ENCODE measurements at regions not wholly inside any gene's neighbourhood (a gene's known extent, or its start where the extent isn't known, plus 50 kb on each side); places are given as distances from the start of the nearest gene placed in this dataset.

GRCh38 chr11:119919656-119920055 lies 190.7 kb upstream of the NECTIN1 start:
- ATAC-seq (ENCODE audit: insufficient number of reproducible peaks, low FRiP score, low read depth) (no peak), DNase-seq (ENCODE audit: low spot score) (no peak)
- Histone ChIP-seq H3K9me3 (no peaks in the 10 kb centered on the region), H3K4me1 (ENCODE audit: control insufficient read depth in 1 of 2, low read depth in 2 of 2) (no peaks in the 10 kb centered on the region), H3K27me3 (replicated peaks; ENCODE audit: insufficient read depth) (no peaks in the 10 kb centered on the region), H3K36me3 (no peaks in the 10 kb centered on the region), H3K27ac (no peak overlapping the region), H3K4me3 (no peak overlapping the region)
- TF ChIP-seq, protein P1, sequence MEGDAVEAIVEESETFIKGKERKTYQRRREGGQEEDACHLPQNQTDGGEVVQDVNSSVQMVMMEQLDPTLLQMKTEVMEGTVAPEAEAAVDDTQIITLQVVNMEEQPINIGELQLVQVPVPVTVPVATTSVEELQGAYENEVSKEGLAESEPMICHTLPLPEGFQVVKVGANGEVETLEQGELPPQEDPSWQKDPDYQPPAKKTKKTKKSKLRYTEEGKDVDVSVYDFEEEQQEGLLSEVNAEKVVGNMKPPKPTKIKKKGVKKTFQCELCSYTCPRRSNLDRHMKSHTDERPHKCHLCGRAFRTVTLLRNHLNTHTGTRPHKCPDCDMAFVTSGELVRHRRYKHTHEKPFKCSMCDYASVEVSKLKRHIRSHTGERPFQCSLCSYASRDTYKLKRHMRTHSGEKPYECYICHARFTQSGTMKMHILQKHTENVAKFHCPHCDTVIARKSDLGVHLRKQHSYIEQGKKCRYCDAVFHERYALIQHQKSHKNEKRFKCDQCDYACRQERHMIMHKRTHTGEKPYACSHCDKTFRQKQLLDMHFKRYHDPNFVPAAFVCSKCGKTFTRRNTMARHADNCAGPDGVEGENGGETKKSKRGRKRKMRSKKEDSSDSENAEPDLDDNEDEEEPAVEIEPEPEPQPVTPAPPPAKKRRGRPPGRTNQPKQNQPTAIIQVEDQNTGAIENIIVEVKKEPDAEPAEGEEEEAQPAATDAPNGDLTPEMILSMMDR (IDR thresholded peaks at IDR 0.05) = no peak

DNA sequence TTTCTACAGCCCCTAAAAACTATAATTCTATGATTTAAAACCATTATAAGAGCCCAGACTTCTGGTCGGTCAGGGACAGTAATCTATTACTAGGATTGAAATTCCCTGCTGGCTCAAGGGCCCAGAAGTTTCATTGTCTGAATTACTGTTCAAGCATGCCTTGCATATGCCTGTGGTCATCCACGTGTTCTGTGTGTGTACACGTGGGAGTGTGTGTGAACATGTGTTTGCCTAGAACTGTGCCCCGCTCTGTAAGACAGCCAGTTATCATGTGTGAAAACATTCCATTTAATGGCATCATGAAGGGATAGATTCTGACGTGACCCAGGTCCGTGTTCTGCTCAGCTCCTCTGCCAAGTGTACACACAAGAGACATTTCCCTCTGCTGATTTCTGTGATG lies 189.3 kb upstream of the NECTIN1 start:
- Histone ChIP-seq H3K27ac (no peak overlapping the region), H3K4me3 (no peak overlapping the region), H3K9me3 (no peaks in the 10 kb centered on the region), H3K36me3 (no peaks in the 10 kb centered on the region), H3K27me3 (replicated peaks; ENCODE audit: insufficient read depth) (no peaks in the 10 kb centered on the region), H3K4me1 (ENCODE audit: control insufficient read depth in 1 of 2, low read depth in 2 of 2) (no peaks in the 10 kb centered on the region)
- TF ChIP-seq, protein P1 (IDR thresholded peaks at IDR 0.05) = no peak
- DNase-seq (ENCODE audit: low spot score) (no peak), ATAC-seq (ENCODE audit: insufficient number of reproducible peaks, low FRiP score, low read depth) (no peak)

DNA sequence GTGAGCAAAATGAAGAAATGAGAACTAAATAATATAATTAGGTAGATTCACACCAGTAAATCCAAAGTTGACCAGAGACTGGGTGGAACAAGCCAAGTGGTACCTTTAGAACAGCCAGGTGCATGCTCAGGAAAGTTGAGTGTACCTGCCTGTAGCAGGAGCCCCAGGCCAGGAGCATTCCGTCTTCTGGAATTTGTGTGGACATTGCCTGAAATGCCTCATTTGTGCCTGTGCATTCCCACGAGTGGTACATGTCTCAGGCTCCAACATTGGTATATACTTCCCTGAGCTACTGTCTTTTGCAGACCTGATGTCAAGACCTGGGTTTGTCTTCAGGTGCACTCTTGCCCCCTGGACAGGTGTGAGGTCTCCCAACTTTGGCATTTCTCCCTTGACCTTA lies 187.6 kb upstream of the NECTIN1 start:
- TF ChIP-seq, protein P1 (IDR thresholded peaks at IDR 0.05) = no peak
- no peak for DNase-seq (ENCODE audit: low spot score)
- Histone ChIP-seq H3K27ac (no peak overlapping the region), H3K27me3 (replicated peaks; ENCODE audit: insufficient read depth) (no peaks in the 10 kb centered on the region), H3K4me3 (no peak overlapping the region), H3K4me1 (ENCODE audit: control insufficient read depth in 1 of 2, low read depth in 2 of 2) (no peaks in the 10 kb centered on the region), H3K36me3 (no peaks in the 10 kb centered on the region), H3K9me3 (no peaks in the 10 kb centered on the region)
- ATAC-seq (ENCODE audit: insufficient number of reproducible peaks, low FRiP score, low read depth) = no peak

DNA sequence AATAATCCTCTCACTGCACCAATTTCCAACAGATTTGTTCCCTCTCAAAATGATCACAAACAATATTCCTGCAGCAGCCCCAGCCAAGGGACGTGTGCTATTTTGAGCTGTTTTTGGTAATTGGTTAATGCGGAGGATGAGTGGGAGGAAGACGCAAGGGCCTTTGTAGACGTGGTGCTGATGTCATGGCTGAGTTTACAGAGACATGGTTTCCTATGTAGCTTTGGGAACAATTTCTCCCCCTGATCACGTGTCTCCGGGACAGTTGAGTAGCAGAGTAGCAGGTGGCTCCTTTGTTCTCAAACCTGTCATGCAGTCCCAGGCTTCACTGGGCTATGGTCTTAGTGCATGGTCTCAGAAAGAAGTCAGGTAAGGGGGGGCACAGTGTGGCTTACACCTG lies 183.2 kb upstream of the NECTIN1 start:
- H3K36me3 ChIP-seq = no peaks in the 10 kb centered on the region
- ATAC-seq (ENCODE audit: insufficient number of reproducible peaks, low FRiP score, low read depth) (no peak), DNase-seq (ENCODE audit: low spot score) (no peak)
- H3K27me3 ChIP-seq (replicated peaks; ENCODE audit: insufficient read depth) = no peaks in the 10 kb centered on the region
- no peak overlapping the region for H3K4me3 ChIP-seq
- TF ChIP-seq, protein P1 (IDR thresholded peaks at IDR 0.05) = no peak
- H3K27ac ChIP-seq = no peak overlapping the region
- no peaks in the 10 kb centered on the region for H3K4me1 ChIP-seq (ENCODE audit: control insufficient read depth in 1 of 2, low read depth in 2 of 2)
- no peaks in the 10 kb centered on the region for H3K9me3 ChIP-seq

GRCh38 chr11:119910650-119911049 lies 181.7 kb upstream of the NECTIN1 start:
- Histone ChIP-seq H3K27ac (no peak overlapping the region), H3K9me3 (no peaks in the 10 kb centered on the region), H3K36me3 (no peaks in the 10 kb centered on the region), H3K4me3 (no peak overlapping the region), H3K27me3 (replicated peaks; ENCODE audit: insufficient read depth) (no peaks in the 10 kb centered on the region), H3K4me1 (ENCODE audit: control insufficient read depth in 1 of 2, low read depth in 2 of 2) (no peaks in the 10 kb centered on the region)
- no peak for DNase-seq (ENCODE audit: low spot score)
- no peak for ATAC-seq (ENCODE audit: insufficient number of reproducible peaks, low FRiP score, low read depth)
- TF ChIP-seq, protein P1 (IDR thresholded peaks at IDR 0.05) = no peak
